Thyroid gland (tissue), 4 donors: ENCODE measurements at regions not wholly inside any gene's neighbourhood (a gene's known extent, or its start where the extent isn't known, plus 50 kb on each side); places are given as distances from the start of the nearest gene placed in this dataset.
A peak's percentile ranks its signal among the peaks of the same experiment; 100 is the strongest.

Source experiments
- DNase-seq, 2 donors: peaks; one replicate each; pipeline ENCODE4 v3.0.0-alpha.2; 2019
- H3K27ac ChIP-seq, 3 donors: fragments of 200-600 bp; sonication (generic); 1 replicate in 2 of 3; 2 replicates in 1 of 3; pipeline ENCODE4 v1.5.1; 2016 to 2019; ENCODE audit warnings: mild to moderate bottlenecking in 1 of 3, moderate library complexity in 1 of 3
- H3K27me3 ChIP-seq: fragments of 200-600 bp; sonication (generic); one replicate; pipeline ENCODE4 v1.5.1; 2019
- H3K36me3 ChIP-seq, 2 donors: fragments of 200-600 bp; sonication (generic); one replicate each; pipeline ENCODE4 v1.5.1; 2016 to 2019
- H3K4me1 ChIP-seq, 2 donors: fragments of 200-600 bp; sonication (generic); one replicate each; pipeline ENCODE4 v1.5.1; 2017 to 2019
- H3K4me3 ChIP-seq, 3 donors: fragments of 200-600 bp; sonication (generic); replicated peaks in 1 of 3; 1 replicate in 2 of 3; 2 replicates in 1 of 3; pipeline ENCODE4 v1.5.1; 2016; ENCODE audit warnings: mild to moderate bottlenecking in 1 of 3
- H3K9me3 ChIP-seq: fragments of 200-600 bp; sonication (generic); one replicate; pipeline ENCODE4 v1.5.1; 2017
- CTCF ChIP-seq, 6 experiments: fragments of 200-600 bp in 3 of 6; fragments of 450-650 bp in 3 of 6; sonication (generic) in 3 of 6; IDR thresholded peaks; one replicate each; pipeline ENCODE4 v1.5.1; 2016 to 2019; ENCODE audit warnings: antibody characterized with exemption in 6 of 6, mild to moderate bottlenecking in 2 of 6, inconsistent platforms in 1 of 6, moderate library complexity in 1 of 6
- POLR2A ChIP-seq, 2 donors: fragments of 450-650 bp; IDR thresholded peaks; one replicate each; pipeline ENCODE4 v1.6.1; 2017; ENCODE audit warnings: antibody characterized with exemption in 2 of 2, mild to moderate bottlenecking in 2 of 2, moderate library complexity in 1 of 2
- WGBS, 2 donors: methylation state at CpG; one replicate each; pipeline ENCODE4 v1.1.5; 2017; 5-methylcytosine and 5-hydroxymethylcytosine counted together
- intact Hi-C: fragments of 100-400 bp; cut with DNase I; formaldehyde crosslinking; loops from one replicate; pipeline ENCODE4 v1.15.1; 2023

DNA sequence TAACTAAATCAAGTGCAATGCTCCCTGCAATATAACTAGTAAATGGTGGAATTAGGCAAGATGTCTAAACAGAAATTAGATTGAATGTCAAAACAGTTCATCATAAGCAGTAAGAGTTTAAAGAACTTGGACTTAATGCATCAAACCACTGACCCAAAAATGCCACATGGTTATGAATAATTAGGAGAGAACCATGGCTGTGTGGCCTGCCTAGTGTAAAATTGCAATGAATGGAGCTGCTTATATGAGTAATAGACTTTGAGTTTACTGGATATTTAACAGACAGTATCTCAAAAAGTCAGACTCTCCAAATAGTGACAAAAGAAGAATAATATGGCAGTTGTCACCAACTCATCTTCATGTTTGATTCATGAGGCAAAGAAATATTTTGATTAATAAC lies 101.6 kb upstream of the COL5A2 start:
- Histone ChIP-seq H3K27me3 (no peaks in the 10 kb centered on the region), H3K36me3 (no peaks in the 10 kb centered on the region), H3K9me3 (no peaks in the 10 kb centered on the region), H3K4me3 (no peak overlapping the region), H3K4me1 (no peaks in the 10 kb centered on the region), H3K27ac (no peak overlapping the region)
- TF ChIP-seq POLR2A (IDR thresholded peaks at IDR 0.05) (no peak), CTCF (IDR thresholded peaks at IDR 0.05) (no peak)
- DNase-seq, result no peak
- intact Hi-C loops, result loop anchor here (10.0 kb wide), 1 partner anchor 176 kb away; no protein-coding TSS in a partner anchor

- H3K4me3 ChIP-seq, result no peak overlapping the region
- H3K27ac ChIP-seq, result no peak overlapping the region
- TF ChIP-seq POLR2A (IDR thresholded peaks at IDR 0.05), result no peak
- no peak for TF ChIP-seq CTCF (IDR thresholded peaks at IDR 0.05)
- WGBS, 2 donors, result 66 to 74% methylated on average over 2 of the region's 2 CpGs
- no peaks in the 10 kb centered on the region for H3K4me1 ChIP-seq
- H3K9me3 ChIP-seq, result no peaks in the 10 kb centered on the region
- no peaks in the 10 kb centered on the region for H3K27me3 ChIP-seq
- no peak for DNase-seq
- intact Hi-C loops, result loop anchor here (5.0 to 10.0 kb wide), 2 partner anchors 127 to 181 kb away; no protein-coding TSS in a partner anchor
- no peaks in the 10 kb centered on the region for H3K36me3 ChIP-seq
Measured at GRCh38 chr2:189285349-189285748, 105.8 kb upstream of the COL5A2 start.

DNA sequence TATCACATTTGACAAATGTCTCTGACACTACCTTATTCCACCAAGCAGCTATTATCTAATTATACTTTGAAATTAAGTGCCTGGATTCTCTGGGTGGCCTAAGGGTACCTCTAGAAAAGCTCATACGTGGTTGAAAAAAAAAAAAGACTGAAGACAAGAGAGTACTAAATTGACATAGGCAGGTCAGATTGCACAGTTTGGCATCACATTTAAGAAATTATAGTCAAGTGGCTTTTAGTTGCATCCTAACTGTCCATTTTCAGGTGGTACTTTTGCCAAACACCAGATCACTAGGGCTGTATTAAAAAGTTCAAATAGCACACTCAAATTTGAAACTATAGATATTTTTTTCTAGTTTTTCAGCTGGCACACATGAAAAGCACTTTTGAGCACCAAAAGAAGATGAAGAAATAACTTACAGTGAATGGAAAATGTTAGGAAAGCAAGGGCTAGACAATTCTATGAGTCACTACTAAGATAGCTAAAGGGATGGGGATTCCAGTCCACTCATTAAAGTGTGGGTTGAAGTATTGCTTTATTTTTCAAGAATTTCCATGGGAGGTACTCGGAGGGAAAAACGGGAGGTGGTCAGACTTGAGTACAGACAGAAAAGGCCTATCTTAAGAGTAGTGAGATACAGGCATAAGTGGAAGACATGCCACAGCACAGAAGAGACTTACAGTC lies 106.5 kb upstream of the COL5A2 start:
- Histone ChIP-seq H3K4me1 (no peaks in the 10 kb centered on the region), H3K27me3 (no peaks in the 10 kb centered on the region), H3K27ac (no peak overlapping the region), H3K9me3 (no peaks in the 10 kb centered on the region), H3K4me3 (no peak overlapping the region), H3K36me3 (no peaks in the 10 kb centered on the region)
- TF ChIP-seq POLR2A (IDR thresholded peaks at IDR 0.05) (no peak), CTCF (IDR thresholded peaks at IDR 0.05) (no peak)
- no peak for DNase-seq
- 44 to 45% methylated on average over 3 of the region's 3 CpGs for WGBS, 2 donors
- intact Hi-C loops, result loop anchor here (5.0 to 10.0 kb wide), 2 partner anchors 126 to 181 kb away; no protein-coding TSS in a partner anchor

DNA sequence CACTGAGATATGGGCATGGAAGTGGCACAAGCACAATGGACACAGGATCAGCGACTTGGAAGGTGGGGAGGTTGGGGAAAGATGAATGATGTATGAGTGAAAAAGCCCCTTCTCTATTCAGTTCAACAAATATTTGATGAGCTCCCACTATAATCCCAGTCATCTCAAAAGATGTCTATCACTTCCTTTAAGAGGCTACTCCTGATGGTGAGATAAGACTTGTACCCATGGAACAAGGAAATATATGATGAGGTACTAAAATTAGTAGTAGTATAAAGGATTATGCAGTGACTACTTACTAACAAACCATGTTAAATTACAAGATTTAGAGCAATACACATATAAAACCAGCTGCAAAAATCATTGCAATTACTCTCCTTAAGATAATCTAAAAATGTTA lies 107.8 kb upstream of the COL5A2 start:
- H3K9me3 ChIP-seq, result no peaks in the 10 kb centered on the region
- intact Hi-C loops, result loop anchor here (5.0 to 10.0 kb wide), 2 partner anchors 125 to 183 kb away; no protein-coding TSS in a partner anchor
- 68 to 74% methylated on average over 1 of the region's 1 CpG for WGBS, 2 donors
- no peaks in the 10 kb centered on the region for H3K4me1 ChIP-seq
- no peak overlapping the region for H3K27ac ChIP-seq
- TF ChIP-seq POLR2A (IDR thresholded peaks at IDR 0.05) (no peak), CTCF (IDR thresholded peaks at IDR 0.05) (no peak)
- no peak for DNase-seq
- H3K27me3 ChIP-seq, result no peaks in the 10 kb centered on the region
- H3K36me3 ChIP-seq, result no peaks in the 10 kb centered on the region
- no peak overlapping the region for H3K4me3 ChIP-seq

DNA sequence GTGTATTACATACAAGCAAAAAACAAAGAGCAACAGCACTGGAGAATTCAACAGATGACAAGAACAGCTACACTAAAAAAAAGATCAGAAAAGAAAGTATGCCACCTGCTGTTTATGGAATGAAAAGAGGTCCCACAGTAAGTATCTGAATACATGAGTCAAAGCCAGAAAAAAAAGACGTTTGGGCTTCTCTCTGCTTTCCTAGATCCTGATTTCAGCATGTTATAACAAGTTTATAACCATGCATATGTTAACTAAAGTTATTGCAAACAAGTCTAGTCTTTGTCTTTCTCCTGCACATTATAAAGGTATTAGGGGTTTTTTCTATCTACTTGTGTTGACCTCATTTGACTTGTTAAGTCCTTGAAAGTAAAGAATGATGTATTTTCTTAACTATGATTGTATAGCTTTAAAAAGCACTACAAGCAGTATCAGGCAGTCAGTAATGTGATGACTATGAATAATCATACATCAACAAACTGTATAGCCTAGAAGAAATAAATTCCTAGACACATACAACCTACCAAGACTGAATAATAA lies 108.5 kb upstream of the COL5A2 start:
- no peak for DNase-seq
- Histone ChIP-seq H3K4me3 (no peak overlapping the region), H3K36me3 (no peaks in the 10 kb centered on the region), H3K4me1 (no peaks in the 10 kb centered on the region), H3K27ac (no peak overlapping the region), H3K9me3 (no peaks in the 10 kb centered on the region), H3K27me3 (no peaks in the 10 kb centered on the region)
- TF ChIP-seq CTCF (IDR thresholded peaks at IDR 0.05), result peak in 4 of 6 experiments; percentile 16 to 78 (median 59)
- no peak for TF ChIP-seq POLR2A (IDR thresholded peaks at IDR 0.05)
- intact Hi-C loops, result loop anchor here (5.0 to 10.0 kb wide), 2 partner anchors 124 to 183 kb away; no protein-coding TSS in a partner anchor
- 0 to 8% methylated on average over 1 of the region's 1 CpG for WGBS, 2 donors
